Neural crest cell (in vitro differentiated cells): ENCODE measurements at regions not wholly inside any gene's neighbourhood (a gene's known extent, or its start where the extent isn't known, plus 50 kb on each side); places are given as distances from the start of the nearest gene placed in this dataset.
"Not testable (repeated sequence)": the region's sequence is repeated elsewhere in the genome, so short reads cannot be mapped to it uniquely, and the experiment has no call there.

Experiments used
- DNase-seq: peaks from one replicate; pipeline ENCODE4 v3.0.0; 2021; ENCODE audit warnings: low read depth, mixed read lengths, low spot score
- H3K27ac Mint-ChIP-seq: one replicate; pipeline ENCODE4 v1.8.0; 2021; ENCODE audit warnings: mild to moderate bottlenecking, mixed read lengths; ENCODE audit not compliant: unreplicated experiment
- H3K27me3 Mint-ChIP-seq: 2 replicates; pipeline ENCODE4 v1.8.0; 2021; ENCODE audit warnings: low read depth, mild to moderate bottlenecking, mixed read lengths
- H3K36me3 Mint-ChIP-seq: 2 replicates; pipeline ENCODE4 v1.8.0; 2021; ENCODE audit warnings: low read depth, mild to moderate bottlenecking, mixed read lengths
- H3K4me1 Mint-ChIP-seq: 2 replicates; pipeline ENCODE4 v1.8.0; 2021; ENCODE audit warnings: mixed read lengths
- H3K4me3 Mint-ChIP-seq: one replicate; pipeline ENCODE4 v1.8.0; 2021; ENCODE audit warnings: mild to moderate bottlenecking, mixed read lengths
- H3K9me3 Mint-ChIP-seq: 2 replicates; pipeline ENCODE4 v1.8.0; 2021; ENCODE audit warnings: mixed read lengths
- TF ChIP-seq, protein P1 (sequence below): fragments of 200-600 bp; sonication (generic); conservative IDR thresholded peaks from 2 replicates; pipeline ENCODE4 v1.5.0; 2021; ENCODE audit warnings: antibody characterized with exemption, mild to moderate bottlenecking

DNA sequence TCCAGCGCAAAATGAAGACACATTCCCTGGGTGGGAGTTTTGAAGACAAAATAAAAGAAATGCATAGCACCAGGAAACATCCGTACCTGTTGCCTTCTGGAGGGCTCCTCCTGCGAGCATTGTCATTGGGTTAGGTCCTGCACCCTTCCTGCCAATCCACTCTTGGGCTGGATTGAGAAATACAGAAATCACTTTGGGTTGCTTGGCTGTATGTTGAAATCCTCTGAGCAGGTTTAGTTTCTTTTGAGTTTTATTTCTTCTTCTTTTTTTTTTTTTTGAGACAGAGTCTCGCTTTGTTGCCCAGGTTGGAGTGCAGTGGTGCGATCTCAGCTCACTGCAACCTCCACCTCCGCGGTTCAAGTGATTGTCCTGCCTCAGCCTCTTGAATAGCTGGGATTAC lies 67.6 kb downstream of the ARF6 start:
- Mint-ChIP-seq H3K27ac (no peak overlapping the region), H3K4me3 (no peak overlapping the region), H3K4me1 (no peaks in the 10 kb centered on the region), H3K27me3 (no peaks in the 10 kb centered on the region), H3K36me3 (no peaks in the 10 kb centered on the region), H3K9me3 (no peaks in the 10 kb centered on the region)
- no peak for DNase-seq
- TF ChIP-seq, protein P1, sequence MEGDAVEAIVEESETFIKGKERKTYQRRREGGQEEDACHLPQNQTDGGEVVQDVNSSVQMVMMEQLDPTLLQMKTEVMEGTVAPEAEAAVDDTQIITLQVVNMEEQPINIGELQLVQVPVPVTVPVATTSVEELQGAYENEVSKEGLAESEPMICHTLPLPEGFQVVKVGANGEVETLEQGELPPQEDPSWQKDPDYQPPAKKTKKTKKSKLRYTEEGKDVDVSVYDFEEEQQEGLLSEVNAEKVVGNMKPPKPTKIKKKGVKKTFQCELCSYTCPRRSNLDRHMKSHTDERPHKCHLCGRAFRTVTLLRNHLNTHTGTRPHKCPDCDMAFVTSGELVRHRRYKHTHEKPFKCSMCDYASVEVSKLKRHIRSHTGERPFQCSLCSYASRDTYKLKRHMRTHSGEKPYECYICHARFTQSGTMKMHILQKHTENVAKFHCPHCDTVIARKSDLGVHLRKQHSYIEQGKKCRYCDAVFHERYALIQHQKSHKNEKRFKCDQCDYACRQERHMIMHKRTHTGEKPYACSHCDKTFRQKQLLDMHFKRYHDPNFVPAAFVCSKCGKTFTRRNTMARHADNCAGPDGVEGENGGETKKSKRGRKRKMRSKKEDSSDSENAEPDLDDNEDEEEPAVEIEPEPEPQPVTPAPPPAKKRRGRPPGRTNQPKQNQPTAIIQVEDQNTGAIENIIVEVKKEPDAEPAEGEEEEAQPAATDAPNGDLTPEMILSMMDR = no peak

DNA sequence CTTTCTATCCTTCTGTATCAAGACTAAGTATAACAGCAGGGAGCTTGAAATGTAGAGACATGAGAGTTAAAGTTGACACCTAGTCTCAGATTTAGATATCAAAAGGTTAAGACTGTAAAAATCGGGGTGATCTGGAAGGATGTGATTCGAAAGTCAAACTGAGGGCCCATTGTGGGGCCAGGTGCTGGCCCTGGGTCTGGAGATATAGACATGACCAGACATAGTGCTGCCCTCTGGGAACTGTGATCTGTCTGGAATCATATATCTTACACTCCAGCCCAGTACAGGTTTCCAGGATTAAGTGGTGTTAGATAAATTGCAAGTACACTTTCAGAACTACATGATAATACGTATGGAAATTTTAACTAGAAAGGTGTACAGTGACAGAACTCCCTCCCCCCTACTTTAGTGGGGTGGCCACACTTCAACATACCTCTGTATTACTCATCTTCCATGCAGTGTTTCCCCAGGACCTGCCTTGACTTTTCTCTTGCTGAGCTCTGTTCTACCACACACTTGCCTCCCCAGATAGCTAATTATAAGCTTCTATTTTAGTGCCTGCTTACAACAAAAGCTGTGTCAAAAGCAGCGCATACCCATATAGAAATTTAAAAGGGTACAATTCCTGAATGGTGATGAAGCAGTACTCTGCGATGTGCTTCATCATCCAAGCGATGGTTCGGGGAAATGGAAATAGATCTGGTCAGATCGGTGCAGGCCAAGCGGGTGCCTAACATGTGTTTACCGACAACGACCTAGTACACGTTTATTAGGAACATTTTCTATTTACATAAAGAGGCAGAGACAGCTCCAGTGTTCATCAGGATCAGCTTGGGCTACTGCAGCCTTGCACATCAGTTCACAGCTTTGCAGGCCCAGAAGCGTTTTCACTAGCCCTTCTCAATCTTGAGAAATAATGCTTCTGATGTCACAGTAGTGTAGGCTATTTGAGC lies 68.7 kb downstream of the ARF6 start:
- no peak for DNase-seq
- H3K27ac Mint-ChIP-seq = no peak overlapping the region
- no peaks in the 10 kb centered on the region for H3K36me3 Mint-ChIP-seq
- H3K9me3 Mint-ChIP-seq = no peaks in the 10 kb centered on the region
- H3K27me3 Mint-ChIP-seq = no peaks in the 10 kb centered on the region
- TF ChIP-seq, protein P1 = no peak
- H3K4me3 Mint-ChIP-seq = no peak overlapping the region
- H3K4me1 Mint-ChIP-seq = peaks cover 6% of the 10 kb centered on the region

DNA sequence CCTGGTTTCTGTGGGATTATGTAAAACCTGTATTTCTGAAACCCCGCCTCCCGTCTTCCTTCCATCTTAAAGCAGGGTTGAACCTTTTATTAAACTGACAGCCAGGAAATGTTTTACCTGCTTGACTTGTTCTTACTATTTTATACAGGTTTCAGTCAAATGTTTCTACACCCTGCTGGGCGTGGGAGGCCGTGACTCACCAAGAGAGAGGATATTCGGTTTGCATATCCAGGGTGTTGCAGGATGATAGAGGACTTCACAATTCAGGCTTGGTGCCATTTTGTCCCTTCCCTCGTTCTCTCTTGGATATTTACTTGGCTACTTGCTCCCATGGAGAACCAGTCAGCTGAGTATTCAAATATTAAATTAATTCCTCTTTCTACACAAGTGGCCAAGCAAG lies 69.7 kb downstream of the ARF6 start:
- H3K4me1 Mint-ChIP-seq = peaks cover 6% of the 10 kb centered on the region
- DNase-seq = no peak
- H3K9me3 Mint-ChIP-seq = no peaks in the 10 kb centered on the region
- no peaks in the 10 kb centered on the region for H3K36me3 Mint-ChIP-seq
- H3K4me3 Mint-ChIP-seq = no peak overlapping the region
- no peaks in the 10 kb centered on the region for H3K27me3 Mint-ChIP-seq
- TF ChIP-seq, protein P1 = no peak
- H3K27ac Mint-ChIP-seq = no peak overlapping the region

DNA sequence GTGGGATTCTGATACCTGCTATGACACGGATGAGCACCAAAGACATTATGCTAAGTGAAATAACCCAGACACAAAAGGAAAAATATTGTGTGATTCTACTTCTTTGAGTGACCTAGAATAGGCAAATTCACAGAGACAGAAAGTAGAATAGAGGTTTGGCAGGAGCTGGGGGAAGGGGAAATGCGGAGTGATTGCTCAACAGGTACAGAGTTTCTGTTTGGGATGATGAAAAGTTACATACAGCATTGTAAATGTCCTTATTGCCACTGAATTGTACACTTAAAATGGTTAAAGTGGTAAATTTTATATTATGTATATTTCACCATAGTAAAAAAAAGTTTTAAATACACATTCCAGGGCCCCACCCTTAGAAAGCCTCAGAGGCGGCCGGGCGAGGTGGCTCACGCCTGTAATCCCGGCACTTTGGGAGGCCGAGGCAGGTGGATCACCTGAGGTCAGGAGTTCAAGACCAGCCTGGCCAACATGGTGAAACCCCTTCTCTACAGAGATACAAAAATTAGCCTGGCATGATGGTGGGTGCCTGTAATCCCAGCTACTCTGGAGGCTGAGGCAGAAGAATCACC lies 72.3 kb downstream of the ARF6 start:
- not testable (repeated sequence) for DNase-seq, H3K9me3 Mint-ChIP-seq, H3K4me3 Mint-ChIP-seq, H3K27me3 Mint-ChIP-seq, H3K4me1 Mint-ChIP-seq, H3K36me3 Mint-ChIP-seq, H3K27ac Mint-ChIP-seq

DNA sequence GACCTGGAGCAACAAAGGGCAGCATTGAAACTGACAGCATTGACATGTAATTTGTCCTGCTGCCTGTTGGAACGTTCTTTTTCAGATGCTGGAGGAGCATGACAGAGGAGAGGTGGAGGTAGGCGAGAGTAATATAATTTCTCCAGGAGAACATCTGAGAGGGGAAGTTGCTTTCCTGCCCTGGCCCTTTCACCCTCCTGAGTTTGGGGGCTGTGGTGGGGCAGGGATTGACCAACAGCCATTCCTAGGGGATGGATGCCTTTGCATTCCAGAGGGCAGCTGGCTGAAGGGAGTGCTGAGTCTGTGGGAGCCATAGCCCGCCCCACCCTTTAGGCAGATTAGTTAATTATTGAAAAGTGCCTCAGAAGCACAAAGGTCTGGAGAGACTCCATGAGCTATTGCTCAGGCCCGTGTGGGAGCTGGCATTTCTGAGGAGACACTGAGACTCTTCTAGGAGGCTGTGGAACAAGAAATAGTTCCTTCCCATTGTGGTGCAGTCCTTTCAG lies 73.5 kb downstream of the ARF6 start:
- Mint-ChIP-seq H3K36me3 (no peaks in the 10 kb centered on the region), H3K27ac (no peak overlapping the region), H3K4me3 (no peak overlapping the region), H3K27me3 (no peaks in the 10 kb centered on the region), H3K9me3 (no peaks in the 10 kb centered on the region), H3K4me1 (peaks cover 18% of the 10 kb centered on the region)
- TF ChIP-seq, protein P1 = no peak
- no peak for DNase-seq
